Ovary (tissue), 3 donors: ENCODE measurements at regions not wholly inside any gene's neighbourhood (a gene's known extent, or its start where the extent isn't known, plus 50 kb on each side); places are given as distances from the start of the nearest gene placed in this dataset.

Experiments
- CTCF ChIP-seq, 3 donors: fragments of 450-650 bp in 2 of 3; fragments of 200-600 bp in 1 of 3; IDR thresholded peaks; one replicate each; pipeline versions ENCODE4 v1.5.1 to v1.8.0; 2016 to 2022; ENCODE audit warnings: antibody characterized with exemption in 3 of 3, mild to moderate bottlenecking in 1 of 3
- EP300 ChIP-seq: sonication (generic); formaldehyde crosslinking; IDR thresholded peaks from one replicate; pipeline ENCODE4 v1.6.1; 2017; ENCODE audit warnings: antibody characterized with exemption
- donor health status: DM: no; HTN: no; CAD: no.

- TF ChIP-seq CTCF (IDR thresholded peaks at IDR 0.05): no peak
- TF ChIP-seq EP300: no peak
Measured at GRCh38 chr10:35722226-35722625, 80.1 kb upstream of the FZD8 start.
